OCI-LY7 (cell line): ENCODE measurements at regions not wholly inside any gene's neighbourhood (a gene's known extent, or its start where the extent isn't known, plus 50 kb on each side); places are given as distances from the start of the nearest gene placed in this dataset.

Source experiments
- BruUV-seq: library from RNA; stranded (reverse); fragments of 400-500 nt; replicated peaks from 2 replicates; lab custom pipeline; 2021; lab: Mats Ljungman, UMichigan
- CTCF ChIA-PET: fragments of 300-600 bp; sonication (Branson Sonifier 250); formaldehyde crosslinking; loops from one replicate; lab custom pipeline; 2022; ENCODE audit warnings: antibody characterized with exemption; ENCODE audit not compliant: unreplicated experiment; lab: Charles Lee
- POLR2A ChIA-PET: fragments of 300-600 bp; sonication (Branson Sonifier 250); formaldehyde crosslinking; loops from one replicate; lab custom pipeline; 2022; ENCODE audit warnings: antibody characterized with exemption; lab: Charles Lee
- DNase-seq: peaks from one replicate; pipeline ENCODE4 v3.0.0-alpha.2; 2015; ENCODE audit warnings: low spot score
- H2AFZ ChIP-seq: fragments of 200-600 bp; sonication (generic), shearing (Covaris generic); 2 replicates; pipeline ENCODE4 v1.6.1; 2014; ENCODE audit warnings: mild to moderate bottlenecking, antibody characterized with exemption, low read length, moderate library complexity
- H3K27ac ChIP-seq: fragments of 200-600 bp; sonication (generic); 2 replicates; pipeline ENCODE4 v1.5.1; 2014; ENCODE audit warnings: mixed run types, low read depth, mild to moderate bottlenecking, moderate library complexity, low read length, inconsistent platforms; ENCODE audit not compliant: poor library complexity, severe bottlenecking
- H3K36me3 ChIP-seq: fragments of 200-600 bp; sonication (generic); 2 replicates; pipeline ENCODE4 v1.6.1; 2014; ENCODE audit warnings: mild to moderate bottlenecking, antibody characterized with exemption, low read length, moderate library complexity, mixed read lengths; ENCODE audit not compliant: insufficient read depth
- H3K4me1 ChIP-seq: fragments of 200-600 bp; sonication (generic); 2 replicates; pipeline ENCODE4 v1.5.1; 2014; ENCODE audit warnings: mild to moderate bottlenecking, low read length; ENCODE audit not compliant: insufficient read depth, poor library complexity, severe bottlenecking
- H3K4me2 ChIP-seq: fragments of 200-600 bp; sonication (generic); 2 replicates; pipeline ENCODE4 v1.6.1; 2014; ENCODE audit warnings: mild to moderate bottlenecking, low read length
- H3K4me3 ChIP-seq: fragments of 200-600 bp; sonication (generic); 2 replicates; pipeline ENCODE4 v1.5.1; 2014; ENCODE audit warnings: mild to moderate bottlenecking, low read depth, low read length; ENCODE audit not compliant: poor library complexity, severe bottlenecking
- H3K79me2 ChIP-seq: fragments of 200-600 bp; sonication (generic); 2 replicates; pipeline ENCODE4 v1.6.1; 2016; ENCODE audit warnings: low read depth, mild to moderate bottlenecking, low read length, moderate library complexity, mixed read lengths; ENCODE audit not compliant: insufficient read depth
- H3K9me2 ChIP-seq: fragments of 200-600 bp; sonication (generic); 2 replicates; pipeline ENCODE4 v1.6.1; 2016; ENCODE audit warnings: mild to moderate bottlenecking, low read length, mixed read lengths; ENCODE audit not compliant: insufficient read depth
- H3K9me3 ChIP-seq: fragments of 200-600 bp; sonication (generic); 2 replicates; pipeline ENCODE4 v1.6.1; 2014; ENCODE audit warnings: mild to moderate bottlenecking, mixed run types, low read length, mixed read lengths
- H4K20me1 ChIP-seq: fragments of 200-600 bp; sonication (generic); 2 replicates; pipeline ENCODE4 v1.6.1; 2014; ENCODE audit warnings: mild to moderate bottlenecking, antibody characterized with exemption, low read length, moderate library complexity, mixed read lengths; ENCODE audit not compliant: insufficient read depth
- EZH2phosphoT487 ChIP-seq: fragments of 200-600 bp; sonication (generic); IDR thresholded peaks from 2 replicates; pipeline ENCODE4 v1.6.1; 2018; ENCODE audit warnings: low read depth, borderline replicate concordance, mild to moderate bottlenecking, mixed run types, antibody characterized with exemption, low read length, moderate library complexity, mixed read lengths
- intact Hi-C: fragments of 100-400 bp; cut with micrococcal nuclease; formaldehyde crosslinking; loops from one replicate; pipeline ENCODE4 v1.10.0; 2022; ENCODE audit not compliant: unreplicated experiment
- TF ChIP-seq, protein P1 (sequence below): fragments of 200-600 bp; sonication (generic); conservative IDR thresholded peaks from 2 replicates; pipeline ENCODE4 v1.5.1; 2014; ENCODE audit warnings: mild to moderate bottlenecking, antibody characterized with exemption, low read length, moderate library complexity, mixed read lengths

GRCh38 chr3:184474897-184475296 is 86.7 kb upstream of the EPHB3 start:
- Histone ChIP-seq H3K27ac (no peak overlapping the region), H3K4me1 (no peaks in the 10 kb centered on the region), H3K9me2 (no peaks in the 10 kb centered on the region), H4K20me1 (no peaks in the 10 kb centered on the region; the same call in 1 of the 2 replicates), H3K79me2 (no peaks in the 10 kb centered on the region), H3K9me3 (no peaks in the 10 kb centered on the region), H3K4me3 (no peak overlapping the region), H3K4me2 (no peak overlapping the region), H3K36me3 (no peaks in the 10 kb centered on the region), H2AFZ (no peak overlapping the region)
- intact Hi-C loops = no loop called here
- ChIA-PET CTCF (interaction anchor here (1.6 kb wide), 1 partner anchor 8 kb away, joined by 4 read pairs; no protein-coding TSS in a partner anchor), POLR2A (interaction anchor here (0.6 kb wide), 1 partner anchor 80 kb away, joined by 3 read pairs; no protein-coding TSS in a partner anchor)
- DNase-seq = no peak
- no TSS peak for BruUV-seq
- TF ChIP-seq EZH2phosphoT487 = no peak
- TF ChIP-seq, protein P1, sequence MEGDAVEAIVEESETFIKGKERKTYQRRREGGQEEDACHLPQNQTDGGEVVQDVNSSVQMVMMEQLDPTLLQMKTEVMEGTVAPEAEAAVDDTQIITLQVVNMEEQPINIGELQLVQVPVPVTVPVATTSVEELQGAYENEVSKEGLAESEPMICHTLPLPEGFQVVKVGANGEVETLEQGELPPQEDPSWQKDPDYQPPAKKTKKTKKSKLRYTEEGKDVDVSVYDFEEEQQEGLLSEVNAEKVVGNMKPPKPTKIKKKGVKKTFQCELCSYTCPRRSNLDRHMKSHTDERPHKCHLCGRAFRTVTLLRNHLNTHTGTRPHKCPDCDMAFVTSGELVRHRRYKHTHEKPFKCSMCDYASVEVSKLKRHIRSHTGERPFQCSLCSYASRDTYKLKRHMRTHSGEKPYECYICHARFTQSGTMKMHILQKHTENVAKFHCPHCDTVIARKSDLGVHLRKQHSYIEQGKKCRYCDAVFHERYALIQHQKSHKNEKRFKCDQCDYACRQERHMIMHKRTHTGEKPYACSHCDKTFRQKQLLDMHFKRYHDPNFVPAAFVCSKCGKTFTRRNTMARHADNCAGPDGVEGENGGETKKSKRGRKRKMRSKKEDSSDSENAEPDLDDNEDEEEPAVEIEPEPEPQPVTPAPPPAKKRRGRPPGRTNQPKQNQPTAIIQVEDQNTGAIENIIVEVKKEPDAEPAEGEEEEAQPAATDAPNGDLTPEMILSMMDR = no peak

- H3K4me2 ChIP-seq = no peak overlapping the region
- no peak overlapping the region for H2AFZ ChIP-seq
- H3K4me1 ChIP-seq = no peaks in the 10 kb centered on the region
- TF ChIP-seq, protein P1 = no peak
- no peak for TF ChIP-seq EZH2phosphoT487
- H4K20me1 ChIP-seq = no peaks in the 10 kb centered on the region; the same call in 1 of the 2 replicates
- H3K9me3 ChIP-seq = no peaks in the 10 kb centered on the region
- POLR2A ChIA-PET = no interaction called here
- no TSS peak for BruUV-seq
- CTCF ChIA-PET = no interaction called here
- intact Hi-C loops = no loop called here
- no peak overlapping the region for H3K4me3 ChIP-seq
- no peak overlapping the region for H3K27ac ChIP-seq
- no peaks in the 10 kb centered on the region for H3K36me3 ChIP-seq
- H3K9me2 ChIP-seq = no peaks in the 10 kb centered on the region
- H3K79me2 ChIP-seq = no peaks in the 10 kb centered on the region
- no peak for DNase-seq
Observed at GRCh38 chr3:184477940-184478339, 83.6 kb upstream of the EPHB3 start.

DNA sequence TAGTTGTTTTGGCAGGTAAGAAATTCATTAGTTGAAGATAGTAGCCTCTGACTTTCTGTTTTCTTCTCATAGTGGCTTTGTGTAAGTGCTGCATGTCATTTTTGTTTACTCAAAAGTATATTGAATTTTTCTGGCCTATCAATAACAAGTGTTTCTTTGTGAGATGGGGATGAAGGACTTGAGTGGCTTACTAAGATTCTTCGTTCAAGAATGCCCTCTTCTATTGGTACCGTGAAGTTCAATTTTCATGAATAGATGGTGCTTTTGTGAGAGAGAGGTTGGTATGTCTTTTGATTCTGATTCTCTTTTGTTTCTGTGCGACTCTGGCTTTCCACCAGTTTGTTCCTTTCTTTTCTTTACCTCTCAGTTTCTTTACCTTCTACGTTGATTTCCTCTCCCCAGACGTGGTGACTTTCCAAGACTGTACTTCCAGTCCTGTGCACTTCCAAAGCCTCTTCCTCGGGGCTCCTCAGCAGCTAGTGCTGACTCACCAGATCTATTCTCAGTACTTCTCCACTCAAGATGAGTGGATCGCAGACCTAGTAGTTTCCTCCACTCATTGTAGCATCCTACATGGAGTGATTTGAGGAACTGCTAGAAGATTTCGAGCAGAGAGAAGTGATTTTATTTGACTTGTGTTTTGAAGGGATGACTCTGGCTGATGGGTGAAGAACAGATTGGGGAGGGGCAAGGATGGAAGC is 82.0 kb upstream of the EPHB3 start:
- BruUV-seq = no TSS peak
- Histone ChIP-seq H3K9me3 (no peaks in the 10 kb centered on the region), H4K20me1 (no peaks in the 10 kb centered on the region; the same call in 1 of the 2 replicates), H3K4me2 (no peak overlapping the region), H3K4me1 (no peaks in the 10 kb centered on the region), H3K4me3 (no peak overlapping the region), H3K27ac (no peak overlapping the region), H3K79me2 (no peaks in the 10 kb centered on the region), H3K36me3 (no peaks in the 10 kb centered on the region), H3K9me2 (no peaks in the 10 kb centered on the region), H2AFZ (no peak overlapping the region)
- ChIA-PET POLR2A (no interaction called here), CTCF (no interaction called here)
- intact Hi-C loops = no loop called here
- DNase-seq = no peak
- TF ChIP-seq EZH2phosphoT487 = no peak
- TF ChIP-seq, protein P1 = no peak
